ENCODE measurements at regions not wholly inside any gene's neighbourhood (a gene's known extent, or its start where the extent isn't known, plus 50 kb on each side); places are given as distances from the start of the nearest gene placed in this dataset.

DNA sequence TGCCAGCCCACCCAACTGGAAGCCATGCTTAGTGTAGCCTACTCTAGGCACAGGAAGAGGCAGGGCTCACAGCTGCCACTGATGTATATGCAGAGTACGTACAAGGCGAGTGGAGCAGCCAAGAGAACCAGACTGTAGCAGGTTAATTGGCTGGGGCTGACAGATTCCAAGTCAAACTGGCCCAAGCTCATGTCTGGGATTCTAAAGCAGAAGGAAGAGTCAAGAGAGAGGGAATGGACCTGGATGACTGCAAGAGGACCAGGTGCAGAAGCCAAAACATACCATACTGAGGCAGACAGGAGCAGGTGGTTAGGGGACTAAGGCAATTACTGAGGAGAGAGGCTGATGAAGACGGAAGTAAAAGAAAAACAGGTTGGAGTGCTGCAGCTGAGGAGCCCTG, 51.3 kb upstream of the LRRN2 start:
- DNase-seq (ENCODE audit: extremely low read depth, low read depth, low spot score): no peak

DNA sequence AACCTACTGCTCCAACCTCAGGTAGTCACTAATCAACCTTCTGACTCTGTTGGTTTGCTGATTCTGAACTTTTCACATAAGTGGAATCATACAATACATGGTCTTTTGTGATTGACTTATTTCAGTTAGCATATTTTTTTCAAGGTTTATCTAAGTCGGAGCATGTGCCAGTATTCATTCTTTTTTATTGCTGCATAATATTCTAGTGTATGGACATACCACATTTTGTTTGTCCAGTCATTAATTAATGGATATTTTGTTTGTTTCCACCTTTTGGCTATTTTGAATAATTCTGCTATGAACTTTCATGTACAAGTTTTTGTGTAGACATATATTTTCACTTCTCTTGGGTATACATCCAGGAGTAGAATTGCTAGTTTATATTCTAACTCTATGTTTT, 53.0 kb upstream of the LRRN2 start:
- no peak for DNase-seq (ENCODE audit: extremely low read depth, low read depth, low spot score)

DNA sequence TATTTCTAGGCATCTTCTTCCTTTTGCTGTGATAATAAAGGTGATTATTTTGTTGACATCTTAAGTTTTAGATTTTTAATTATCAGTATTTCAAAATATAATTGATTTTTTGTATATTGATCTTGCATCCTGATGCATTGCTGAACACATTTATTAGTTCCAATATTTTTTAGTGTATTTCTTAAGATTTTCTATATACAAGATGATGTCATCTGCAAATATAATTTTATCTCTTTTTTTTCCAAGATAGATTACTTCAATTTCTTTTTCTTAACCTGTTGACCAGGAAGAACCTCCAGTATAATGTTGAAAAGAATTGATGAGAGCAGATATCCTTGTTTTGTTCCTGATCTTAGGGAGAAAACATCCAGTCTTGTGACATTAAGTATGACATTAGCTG, 54.8 kb upstream of the LRRN2 start:
- no peak for DNase-seq (ENCODE audit: extremely low read depth, low read depth, low spot score)

DNA sequence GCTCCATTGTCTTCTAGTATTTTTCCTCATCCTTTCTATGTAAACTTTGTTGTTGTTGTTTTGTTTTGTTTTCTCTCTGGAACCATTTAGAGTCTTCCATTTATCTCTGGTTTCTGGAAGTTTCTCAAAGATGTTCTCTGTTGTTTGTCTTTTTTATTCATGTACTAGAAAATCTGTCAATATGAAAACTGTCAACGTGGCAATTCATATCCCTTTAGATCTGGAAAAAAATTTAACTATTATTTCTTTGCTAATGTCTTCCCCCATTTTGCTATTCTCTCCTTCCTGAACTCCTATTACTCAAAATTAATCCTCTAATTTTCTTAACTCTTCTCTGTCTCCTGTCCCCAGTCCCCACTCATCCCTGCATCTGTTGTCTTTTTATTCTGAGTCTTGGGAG, 55.9 kb upstream of the LRRN2 start:
- no peak for DNase-seq (ENCODE audit: extremely low read depth, low read depth, low spot score)

DNA sequence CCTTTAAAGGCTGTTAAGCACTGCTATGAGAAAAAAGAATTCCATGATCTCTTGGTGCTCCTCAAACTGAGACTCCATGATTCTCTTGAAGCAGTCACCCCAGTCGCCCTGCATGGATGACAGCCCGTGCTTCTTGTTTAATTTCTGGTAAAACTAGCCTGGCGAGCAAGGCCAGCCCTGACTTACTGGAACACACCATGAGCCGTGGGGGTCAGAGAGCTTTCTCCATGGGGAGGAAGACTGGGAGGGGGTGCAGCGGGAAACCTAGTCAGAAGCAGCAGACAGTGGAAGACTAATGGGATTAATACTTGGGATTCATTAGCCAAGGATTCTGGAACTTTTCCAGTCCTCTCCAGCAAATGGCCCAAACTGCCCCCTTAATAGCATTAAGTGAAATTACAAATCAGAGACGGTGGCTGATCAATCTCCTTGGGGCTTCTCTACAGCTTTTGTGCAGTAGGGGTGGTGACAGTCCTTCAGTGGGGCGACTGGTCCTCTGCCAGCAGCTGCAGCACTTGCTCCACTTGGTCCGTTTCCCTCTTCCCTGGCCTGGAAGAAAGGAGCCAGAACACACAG, 57.2 kb upstream of the LRRN2 start:
- DNase-seq (ENCODE audit: extremely low read depth, low read depth, low spot score): no peak

DNA sequence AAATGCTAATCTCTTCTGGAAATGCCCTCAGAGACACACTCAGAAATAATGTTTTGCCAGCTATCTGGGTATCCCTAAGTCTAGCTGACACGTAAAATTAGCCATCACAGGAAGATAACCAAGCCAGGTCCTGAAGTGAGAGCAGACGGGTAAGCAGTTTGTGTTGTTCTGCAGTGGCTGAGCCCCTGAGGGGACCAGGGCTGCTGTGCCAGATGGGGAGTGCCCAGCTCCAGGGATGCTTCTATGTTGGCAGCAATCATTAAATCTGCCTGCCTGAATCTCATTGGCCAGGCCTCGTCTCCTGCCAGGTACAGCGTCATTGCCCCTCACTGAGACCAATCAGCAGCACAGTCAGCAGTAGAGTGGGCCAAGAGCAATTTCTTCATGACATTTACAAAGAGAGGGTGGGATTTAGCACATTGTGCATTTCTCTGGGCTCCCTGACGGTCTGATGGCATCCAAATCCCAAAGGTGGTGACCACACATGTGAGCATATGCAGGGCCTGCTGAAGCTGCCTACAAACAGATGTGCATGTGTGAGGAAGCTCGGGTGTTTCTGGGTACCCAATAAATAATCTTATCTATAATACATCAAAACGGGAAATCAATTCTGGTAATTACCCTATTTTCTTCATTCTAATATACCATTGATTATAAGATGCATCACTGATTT, 58.7 kb upstream of the LRRN2 start:
- no peak for DNase-seq (ENCODE audit: extremely low read depth, low read depth, low spot score)

DNA sequence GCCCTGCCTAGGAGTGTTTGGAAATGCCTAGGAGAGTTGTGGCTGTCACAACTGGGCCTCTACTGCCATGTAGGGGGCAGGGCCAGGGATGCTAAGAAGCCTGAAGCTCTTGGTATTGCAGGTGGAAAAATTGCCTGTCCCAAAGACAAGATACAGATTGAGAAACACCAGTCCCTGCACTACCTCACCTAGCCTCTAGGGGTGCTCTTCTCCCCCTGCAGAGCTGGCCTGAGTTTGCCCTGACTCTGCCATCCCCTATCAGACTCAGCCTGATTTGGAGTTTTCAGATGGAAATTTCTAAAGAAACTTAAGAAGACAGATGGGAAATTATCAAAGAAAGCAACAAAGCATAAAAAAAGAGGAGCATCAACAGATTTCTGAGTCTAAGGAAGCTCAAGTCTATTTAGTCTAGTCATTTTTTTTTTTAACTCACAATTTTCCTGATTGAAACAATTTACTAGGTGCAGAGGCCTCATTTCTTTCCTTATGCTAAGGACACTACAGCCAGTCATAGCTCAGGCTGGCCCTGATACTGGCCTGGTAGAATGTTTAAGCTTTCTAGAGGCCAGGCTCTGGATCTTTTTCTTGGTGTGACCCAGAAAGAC, 61.4 kb upstream of the LRRN2 start:
- DNase-seq (ENCODE audit: extremely low read depth, low read depth, low spot score): no peak

DNA sequence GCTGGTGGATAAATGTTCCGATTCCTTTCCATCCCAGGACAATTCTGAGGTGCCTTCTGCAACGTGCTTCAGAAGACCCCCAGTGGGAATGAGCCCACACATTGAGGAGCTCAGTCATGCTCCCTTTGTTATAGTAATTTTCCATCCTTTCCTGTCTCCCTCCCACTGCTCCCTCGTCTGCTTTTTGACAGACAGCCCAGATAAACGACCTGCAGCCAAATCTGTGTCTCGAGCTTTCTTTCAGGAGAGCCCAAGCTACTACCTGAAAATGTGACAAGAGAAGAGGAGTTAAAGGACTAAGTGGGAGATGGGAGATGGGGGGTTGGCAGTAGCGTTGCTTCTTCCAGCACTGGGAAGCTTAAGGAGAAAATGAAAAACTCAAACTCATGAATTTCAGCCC, 65.9 kb upstream of the LRRN2 start:
- DNase-seq (ENCODE audit: extremely low read depth, low read depth, low spot score): no peak

DNA sequence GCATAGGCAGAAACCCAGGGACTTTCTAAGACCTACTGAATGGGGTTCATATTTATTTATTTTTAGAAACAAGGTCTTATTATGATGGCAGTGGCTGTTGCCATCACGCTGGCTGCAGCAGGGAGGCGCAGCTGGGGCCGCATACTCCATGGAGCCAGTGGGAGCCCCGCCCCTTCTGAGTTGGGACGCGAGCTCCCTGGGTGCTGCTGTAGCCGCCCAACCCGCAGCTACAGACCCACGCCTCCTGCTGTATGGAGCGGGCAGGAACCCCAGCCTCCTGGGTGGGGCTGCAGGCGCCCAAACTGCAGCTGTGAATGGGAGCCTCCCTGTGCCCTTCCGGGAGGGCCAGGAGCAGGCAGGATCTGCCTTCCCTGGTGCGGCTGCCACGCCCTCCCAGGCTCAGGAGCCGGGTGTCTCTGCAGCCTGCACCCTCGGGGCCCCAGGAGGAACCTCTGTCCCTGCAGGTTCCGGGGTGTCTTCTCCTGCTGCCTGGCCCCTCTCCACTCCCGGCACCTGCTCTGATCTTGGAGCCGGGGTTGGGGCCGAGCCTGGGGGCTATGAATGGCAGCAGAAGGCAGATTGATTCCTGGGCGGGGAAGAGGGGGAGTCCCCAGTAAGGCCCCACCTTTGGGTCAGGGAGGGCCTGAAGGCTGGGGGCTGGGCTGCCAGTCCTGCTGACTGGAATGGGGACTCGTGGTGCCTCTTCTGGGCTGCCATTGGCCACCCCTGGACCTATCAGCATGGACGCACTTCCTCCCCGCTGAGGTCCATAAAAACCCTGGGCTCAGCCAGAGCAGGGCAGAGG, 66.5 kb upstream of the LRRN2 start:
- no peak for DNase-seq (ENCODE audit: extremely low read depth, low read depth, low spot score)

DNA sequence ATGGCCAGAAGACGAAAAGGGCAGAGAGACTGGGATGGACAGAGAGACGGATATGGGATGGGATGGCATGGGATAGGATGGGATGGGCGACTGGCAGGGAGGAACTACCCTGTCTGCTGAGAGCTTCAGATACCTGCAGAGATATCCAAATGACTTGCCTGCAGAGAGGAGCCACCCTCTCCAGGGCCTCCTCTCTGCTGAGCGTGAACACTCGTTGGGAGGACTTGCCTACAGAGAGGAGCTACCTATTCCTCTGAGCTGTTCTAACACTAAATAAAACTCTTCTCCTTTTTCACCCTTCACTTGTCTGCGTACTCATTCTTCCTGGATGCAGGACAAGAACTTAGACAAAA, 67.1 kb upstream of the LRRN2 start:
- no peak for DNase-seq (ENCODE audit: extremely low read depth, low read depth, low spot score)

DNA sequence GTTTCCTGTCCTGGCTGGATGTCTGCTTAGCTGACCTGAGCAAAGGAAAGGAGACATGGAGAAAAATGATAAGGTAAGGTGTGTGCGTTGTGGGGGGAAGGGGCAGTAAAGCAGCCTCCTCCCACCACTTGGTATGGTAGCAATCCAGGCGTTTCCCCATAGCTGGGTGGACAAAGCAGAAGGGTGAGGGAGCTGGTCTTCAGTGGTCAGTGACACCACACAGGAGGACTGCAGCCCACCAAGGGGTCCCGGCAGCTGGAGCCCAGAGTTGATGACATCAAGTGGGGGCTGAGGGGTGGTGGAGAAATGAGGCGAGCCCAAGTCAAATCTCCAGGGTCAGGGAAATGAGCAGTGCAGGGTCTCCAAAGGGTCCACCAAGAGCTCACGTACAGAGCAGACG, 69.3 kb upstream of the LRRN2 start:
- no peak for DNase-seq (ENCODE audit: extremely low read depth, low read depth, low spot score)

DNA sequence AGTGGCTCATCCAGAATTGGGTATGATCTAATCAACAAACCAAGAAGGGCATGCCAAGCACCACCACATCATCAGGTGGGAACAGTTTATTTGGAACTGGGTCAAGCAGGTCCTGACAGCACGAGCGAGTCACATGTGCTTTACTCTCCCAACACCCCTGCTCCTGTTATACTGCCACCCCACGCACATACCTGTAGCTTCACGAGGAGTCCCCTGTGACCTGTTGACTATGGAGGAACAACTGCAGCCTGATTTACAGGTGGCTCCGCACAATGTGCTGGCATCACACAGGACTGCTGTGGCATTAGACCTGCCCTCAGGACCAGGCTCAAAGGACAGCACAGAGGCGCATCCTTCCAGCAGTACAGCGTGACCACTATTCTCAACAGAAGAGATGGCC, 70.8 kb upstream of the LRRN2 start:
- DNase-seq (ENCODE audit: extremely low read depth, low read depth, low spot score): no peak

DNA sequence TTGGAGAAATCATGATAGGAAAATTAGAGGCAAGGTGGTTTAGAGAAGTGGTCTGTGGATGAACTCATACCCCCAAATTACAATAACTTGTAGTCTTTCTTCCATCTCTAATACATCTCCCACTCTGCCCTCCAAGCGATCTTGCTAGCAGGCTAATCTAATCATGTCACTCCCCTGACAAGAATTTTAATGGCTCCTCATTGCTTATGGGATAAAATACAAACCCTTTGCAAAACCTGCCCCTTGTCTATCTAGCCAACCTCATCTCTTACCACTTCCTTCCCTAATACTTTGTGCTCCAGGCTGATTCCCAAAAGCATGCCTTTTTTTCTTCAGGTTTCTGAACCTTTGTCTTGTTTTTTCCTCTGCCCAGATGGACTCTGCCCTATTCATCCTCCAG, 71.3 kb upstream of the LRRN2 start:
- DNase-seq (ENCODE audit: extremely low read depth, low read depth, low spot score): no peak

DNA sequence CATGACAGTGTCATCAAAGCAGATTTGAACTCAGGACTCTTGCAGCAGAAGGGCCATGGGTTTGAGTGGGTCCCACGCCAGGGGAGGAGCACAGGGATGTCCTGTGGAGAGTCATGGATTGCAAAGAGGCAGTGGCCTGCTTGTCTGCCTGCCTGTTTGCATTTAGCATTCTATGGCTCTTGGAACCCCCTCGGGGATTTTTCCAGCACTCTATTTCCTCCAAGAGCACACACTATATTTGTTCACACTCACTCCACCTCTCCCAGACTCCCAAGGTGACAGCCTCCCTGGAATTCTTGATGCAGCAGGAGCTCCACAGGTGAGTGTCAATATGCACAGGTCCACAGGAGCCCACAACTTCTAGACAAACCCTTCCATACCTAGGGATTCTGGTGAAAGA, 73.1 kb upstream of the LRRN2 start:
- no peak for DNase-seq (ENCODE audit: extremely low read depth, low read depth, low spot score)

DNA sequence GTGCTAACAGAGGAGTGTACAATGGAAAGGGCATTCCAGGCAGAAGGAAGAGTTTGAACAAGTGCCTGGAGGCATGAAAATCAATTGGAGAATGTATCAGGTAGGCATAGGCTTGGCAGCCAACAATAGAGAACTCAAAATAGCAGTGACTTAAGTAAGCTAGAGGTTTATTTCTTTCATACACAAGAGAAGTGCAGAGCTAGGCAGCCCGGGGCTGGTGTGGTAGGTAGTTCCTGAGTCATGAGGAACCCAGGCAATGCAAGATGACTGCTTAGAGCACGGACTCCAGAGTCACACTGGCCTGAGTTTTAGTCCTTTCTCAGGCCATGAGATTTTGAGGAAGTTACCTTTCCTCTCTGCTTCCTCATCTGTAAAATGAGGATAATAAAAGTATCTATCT, 74.8 kb upstream of the LRRN2 start:
- DNase-seq (ENCODE audit: extremely low read depth, low read depth, low spot score): no peak

DNA sequence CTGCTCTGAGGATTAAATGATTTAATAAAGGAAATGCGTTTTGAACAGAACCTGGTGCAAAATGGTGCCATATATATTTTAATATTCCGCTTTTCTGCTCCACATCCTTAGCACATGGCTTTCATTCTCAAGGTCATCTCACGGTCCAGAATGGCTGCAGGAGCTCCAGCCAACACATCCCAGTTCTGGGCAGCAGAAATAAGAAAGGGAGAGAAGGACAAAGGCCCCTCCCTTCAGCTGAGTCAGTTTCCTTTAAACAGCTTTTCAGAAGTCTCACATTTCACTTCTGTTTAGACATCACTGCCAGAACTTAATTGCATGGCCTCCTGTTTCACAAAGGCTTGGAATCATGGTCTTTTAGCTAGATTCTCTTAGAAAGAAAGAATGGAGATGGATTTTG, 75.2 kb upstream of the LRRN2 start:
- no peak for DNase-seq (ENCODE audit: extremely low read depth, low read depth, low spot score)

DNA sequence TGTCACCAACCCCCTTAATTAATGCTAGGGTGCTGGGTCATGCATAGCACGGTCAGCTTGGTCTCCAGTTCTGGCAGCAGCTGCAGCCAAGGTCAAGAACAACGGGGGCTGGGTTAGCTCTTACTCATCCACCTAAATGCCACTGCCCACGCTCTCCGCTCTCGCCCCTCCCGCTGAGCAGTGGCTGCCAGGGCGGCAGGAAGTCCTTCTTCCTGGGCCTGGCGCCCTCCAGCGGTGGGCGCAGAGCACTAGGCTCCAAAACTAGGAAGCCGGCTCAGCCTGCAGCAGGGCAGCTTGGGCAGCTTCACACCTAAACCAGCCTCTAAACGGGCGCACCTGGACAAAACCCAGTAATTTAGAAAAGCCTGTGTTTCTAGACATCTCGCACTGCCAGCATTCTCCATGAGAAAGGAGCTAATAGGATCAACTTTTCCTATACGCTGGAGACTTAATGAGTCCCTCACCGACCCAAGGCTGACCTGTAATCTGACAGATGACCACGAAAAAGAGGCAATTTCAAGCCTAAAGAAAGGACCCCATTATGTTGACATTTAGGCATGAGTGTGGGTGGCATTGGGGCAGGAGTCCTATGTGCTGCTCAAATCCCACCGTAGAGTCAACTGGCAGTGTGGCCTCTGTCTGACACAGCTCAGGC, 78.4 kb upstream of the LRRN2 start:
- no peak for DNase-seq (ENCODE audit: extremely low read depth, low read depth, low spot score)

DNA sequence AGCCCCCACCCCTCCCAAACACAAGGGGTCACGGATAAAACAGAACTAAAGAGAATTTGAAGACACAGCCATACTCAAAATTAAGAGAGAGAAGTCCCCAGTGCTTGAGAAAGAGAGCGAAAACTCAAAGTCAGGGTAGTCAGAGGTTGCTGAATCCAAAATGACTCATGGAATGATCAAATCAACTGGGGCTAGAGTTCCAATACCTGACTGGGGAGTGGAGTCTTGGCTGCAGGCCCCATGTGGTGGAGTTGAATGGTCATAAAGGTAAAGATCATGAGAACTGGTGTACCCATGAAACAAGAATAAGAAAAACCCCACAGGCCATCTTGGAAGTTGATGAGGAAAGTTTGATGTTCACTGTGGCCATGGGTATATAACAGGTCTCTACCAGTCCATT, 84.5 kb upstream of the LRRN2 start:
- no peak for DNase-seq (ENCODE audit: extremely low read depth, low read depth, low spot score)

DNA sequence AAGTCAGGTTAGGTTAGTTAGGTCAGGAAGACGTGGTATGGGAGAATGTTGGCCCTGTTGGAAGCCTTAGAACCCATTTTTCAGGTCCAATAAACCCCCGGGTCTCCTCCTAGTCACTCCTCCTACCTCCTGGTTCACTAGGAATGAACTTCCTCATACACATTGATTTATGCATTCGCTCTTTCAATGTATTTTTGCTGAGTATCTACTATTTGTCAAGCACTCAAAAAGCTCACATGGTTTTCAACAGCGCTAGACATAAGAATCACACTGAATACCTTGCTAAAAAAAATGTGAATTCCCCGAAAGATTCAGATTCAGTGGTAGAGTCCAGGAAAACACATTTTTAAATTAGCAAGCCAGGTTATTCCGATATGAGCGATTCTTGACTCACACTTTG, 85.8 kb upstream of the LRRN2 start:
- no peak for DNase-seq (ENCODE audit: extremely low read depth, low read depth, low spot score)

DNA sequence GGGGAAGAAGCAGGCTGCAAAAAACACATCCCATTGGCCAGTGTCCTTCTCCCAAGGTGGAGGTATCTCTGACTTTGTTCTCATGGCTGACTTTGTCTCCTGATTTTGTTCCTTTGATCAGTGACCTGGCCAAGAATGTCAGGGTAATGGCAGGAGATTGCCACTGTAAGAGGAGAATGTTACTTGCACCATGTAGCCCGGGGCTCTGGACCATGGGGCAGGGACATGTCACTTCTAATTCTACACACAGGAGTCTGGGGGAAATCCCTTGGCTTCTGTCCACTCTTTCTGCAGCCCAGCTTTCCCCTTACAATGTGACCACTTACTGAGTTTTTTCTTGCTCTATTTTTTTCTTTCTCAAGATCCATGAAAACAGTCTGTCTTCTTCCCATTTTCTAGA, 87.7 kb upstream of the LRRN2 start:
- DNase-seq (ENCODE audit: extremely low read depth, low read depth, low spot score): no peak

DNA sequence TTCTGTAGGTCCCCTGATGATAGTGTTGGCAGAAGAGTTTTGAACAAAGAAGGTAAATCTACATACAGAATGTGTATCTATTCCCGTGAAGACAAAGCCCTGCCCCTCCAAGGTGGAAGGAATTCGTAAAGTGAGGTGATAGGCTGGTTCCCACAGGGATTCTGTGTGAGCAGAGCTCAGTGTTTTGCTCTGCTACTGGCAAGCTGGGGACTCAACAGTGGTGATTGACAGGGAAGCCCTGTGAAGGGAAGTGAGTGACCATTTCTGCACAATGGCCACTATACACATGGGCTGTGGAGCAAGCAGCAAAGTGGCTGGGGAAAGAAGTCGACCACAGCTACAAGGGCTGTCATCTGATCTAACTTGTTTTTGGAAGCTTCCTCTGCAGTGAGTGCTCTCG, 90.0 kb upstream of the LRRN2 start:
- DNase-seq (ENCODE audit: extremely low read depth, low read depth, low spot score): no peak

DNA sequence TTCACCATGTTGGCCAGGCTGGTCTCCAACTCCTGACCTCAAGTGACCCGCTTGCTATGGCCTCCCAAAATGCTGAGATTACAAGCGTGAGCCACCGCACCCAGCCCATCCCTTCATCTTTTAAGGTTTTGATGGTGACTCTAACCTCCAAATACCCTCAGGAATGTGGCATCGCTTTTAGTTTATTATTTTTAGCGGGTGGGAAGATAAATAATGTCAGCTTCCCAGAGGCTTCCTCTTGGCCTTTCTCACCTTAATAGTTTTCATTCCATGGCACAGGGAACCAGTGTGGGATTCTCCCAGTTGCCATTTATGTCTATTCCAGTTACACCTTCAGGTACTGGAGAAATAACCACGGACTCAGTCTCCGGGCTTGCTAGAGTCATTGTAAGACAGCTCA, 92.1 kb upstream of the LRRN2 start:
- no peak for DNase-seq (ENCODE audit: extremely low read depth, low read depth, low spot score)

All from glomerular endothelial cell (primary cell).